MG63 (cell line): ENCODE measurements at regions not wholly inside any gene's neighbourhood (a gene's known extent, or its start where the extent isn't known, plus 50 kb on each side); places are given as distances from the start of the nearest gene placed in this dataset.

Experiments
- DNase-seq: peaks from one replicate; pipeline ENCODE4 v3.0.0-alpha.2; 2020
- H3K27me3 ChIP-seq: fragments of 250-450 bp; sonication (Bioruptor Pico); 2 replicates; pipeline ENCODE4 v1.5.1; 2020; ENCODE audit warnings: mild to moderate bottlenecking, moderate library complexity
- H3K36me3 ChIP-seq: fragments of 250-450 bp; sonication (Bioruptor Pico); 2 replicates; pipeline ENCODE4 v1.5.1; 2020; ENCODE audit warnings: mild to moderate bottlenecking, moderate library complexity
- H3K4me3 ChIP-seq: fragments of 250-450 bp; sonication (Bioruptor Pico); 2 replicates; pipeline ENCODE4 v1.5.1; 2020; ENCODE audit warnings: mild to moderate bottlenecking, moderate library complexity
- H3K9me3 ChIP-seq: fragments of 250-450 bp; sonication (Bioruptor Pico); 2 replicates; pipeline ENCODE4 v1.5.1; 2020; ENCODE audit warnings: mild to moderate bottlenecking, moderate library complexity

- H3K9me3 ChIP-seq = no peaks in the 10 kb centered on the region
- H3K36me3 ChIP-seq = no peaks in the 10 kb centered on the region
- DNase-seq = no peak
- H3K27me3 ChIP-seq = no peaks in the 10 kb centered on the region
- no peak overlapping the region for H3K4me3 ChIP-seq
Measured at GRCh38 chr6:74768120-74768519, 437.7 kb downstream of the COL12A1 start.

DNA sequence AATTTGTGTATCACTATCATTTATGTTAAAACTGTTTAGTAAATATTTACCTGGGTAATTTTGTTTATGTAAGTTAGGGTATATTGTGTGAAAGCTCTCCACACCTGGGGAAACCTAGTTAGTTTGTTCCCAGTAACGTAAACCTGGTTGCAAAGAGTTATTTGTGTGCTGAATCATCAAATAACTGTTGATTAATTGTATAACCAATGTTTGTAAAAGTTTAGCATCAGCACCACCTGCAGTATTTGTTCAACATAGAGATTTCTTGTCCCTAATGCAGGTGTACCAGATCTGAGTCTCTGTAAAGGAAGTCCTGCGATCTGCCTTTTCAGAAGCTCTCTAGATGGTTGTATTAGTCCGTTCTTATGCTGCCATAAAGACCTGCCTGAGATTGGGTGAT is 440.4 kb downstream of the COL12A1 start:
- no peaks in the 10 kb centered on the region for H3K36me3 ChIP-seq
- no peak for DNase-seq
- H3K9me3 ChIP-seq = no peaks in the 10 kb centered on the region
- no peak overlapping the region for H3K4me3 ChIP-seq
- H3K27me3 ChIP-seq = no peaks in the 10 kb centered on the region

DNA sequence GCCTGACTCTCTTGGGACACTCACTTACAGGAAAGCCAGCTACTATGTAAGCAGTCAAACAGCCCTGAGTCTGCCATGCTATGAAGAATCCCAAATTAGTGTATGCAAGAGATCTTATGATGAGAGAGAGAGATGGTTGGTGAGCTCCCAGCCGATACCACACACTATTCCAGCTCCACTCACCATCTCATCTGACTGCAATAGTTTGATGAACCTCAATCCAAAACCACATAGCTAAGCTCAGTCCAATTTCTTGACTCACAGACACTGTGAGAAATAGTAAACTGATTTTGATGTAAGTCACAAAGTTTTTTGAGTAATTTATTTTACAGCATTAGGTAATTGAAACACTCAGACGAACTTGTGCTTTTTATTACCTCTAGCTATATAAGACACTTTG is 441.4 kb downstream of the COL12A1 start:
- Histone ChIP-seq H3K27me3 (no peaks in the 10 kb centered on the region), H3K4me3 (no peak overlapping the region), H3K9me3 (no peaks in the 10 kb centered on the region), H3K36me3 (no peaks in the 10 kb centered on the region)
- no peak for DNase-seq

- Histone ChIP-seq H3K27me3 (no peaks in the 10 kb centered on the region), H3K4me3 (no peak overlapping the region), H3K36me3 (no peaks in the 10 kb centered on the region), H3K9me3 (no peaks in the 10 kb centered on the region)
- DNase-seq = no peak
Measured at GRCh38 chr6:74762841-74763240, 443.0 kb downstream of the COL12A1 start.

DNA sequence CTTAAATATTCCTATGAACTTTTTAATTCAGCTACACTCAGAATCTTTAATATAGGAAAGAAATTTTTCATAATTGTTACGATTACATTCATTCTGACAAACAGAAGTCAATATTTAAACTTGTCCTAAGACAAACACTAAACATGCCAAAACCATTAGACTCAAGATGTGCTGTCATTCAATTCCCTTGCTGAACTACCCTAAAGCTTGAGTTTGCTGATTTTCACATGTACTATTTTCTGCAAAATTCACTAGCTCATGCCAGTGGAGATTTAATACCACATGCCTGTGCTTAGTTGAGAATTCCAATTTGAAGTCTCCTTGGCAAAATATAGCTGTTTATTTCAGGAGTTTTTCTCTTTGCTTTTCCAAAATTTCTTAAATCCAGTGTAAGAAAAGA is 448.0 kb downstream of the COL12A1 start:
- no peak for DNase-seq
- H3K9me3 ChIP-seq = no peaks in the 10 kb centered on the region
- no peak overlapping the region for H3K4me3 ChIP-seq
- no peaks in the 10 kb centered on the region for H3K36me3 ChIP-seq
- no peaks in the 10 kb centered on the region for H3K27me3 ChIP-seq

DNA sequence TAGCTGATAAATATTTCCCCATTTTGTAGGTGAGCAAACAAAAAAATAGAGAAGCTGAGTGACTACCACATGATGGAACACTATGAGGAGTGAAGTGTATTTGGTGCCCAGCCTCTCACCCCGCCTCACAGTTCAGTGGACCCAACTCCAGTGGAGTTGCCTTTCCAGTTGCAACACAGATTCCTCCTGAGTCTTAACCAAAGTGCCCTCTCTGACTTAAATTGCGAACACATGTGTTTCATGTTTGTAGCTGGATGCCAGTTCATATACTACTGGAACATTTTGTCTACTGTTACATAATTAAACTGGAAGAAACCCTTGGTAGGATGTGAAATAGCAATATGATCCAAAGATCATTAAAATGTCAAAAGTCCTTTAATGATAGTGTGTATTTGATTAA is 448.9 kb downstream of the COL12A1 start:
- no peak for DNase-seq
- Histone ChIP-seq H3K9me3 (no peaks in the 10 kb centered on the region), H3K27me3 (no peaks in the 10 kb centered on the region), H3K36me3 (no peaks in the 10 kb centered on the region), H3K4me3 (no peak overlapping the region)

GRCh38 chr6:74755778-74756177 is 450.1 kb downstream of the COL12A1 start:
- H3K4me3 ChIP-seq = no peak overlapping the region
- H3K27me3 ChIP-seq = no peaks in the 10 kb centered on the region
- no peak for DNase-seq
- no peaks in the 10 kb centered on the region for H3K36me3 ChIP-seq
- H3K9me3 ChIP-seq = no peaks in the 10 kb centered on the region

DNA sequence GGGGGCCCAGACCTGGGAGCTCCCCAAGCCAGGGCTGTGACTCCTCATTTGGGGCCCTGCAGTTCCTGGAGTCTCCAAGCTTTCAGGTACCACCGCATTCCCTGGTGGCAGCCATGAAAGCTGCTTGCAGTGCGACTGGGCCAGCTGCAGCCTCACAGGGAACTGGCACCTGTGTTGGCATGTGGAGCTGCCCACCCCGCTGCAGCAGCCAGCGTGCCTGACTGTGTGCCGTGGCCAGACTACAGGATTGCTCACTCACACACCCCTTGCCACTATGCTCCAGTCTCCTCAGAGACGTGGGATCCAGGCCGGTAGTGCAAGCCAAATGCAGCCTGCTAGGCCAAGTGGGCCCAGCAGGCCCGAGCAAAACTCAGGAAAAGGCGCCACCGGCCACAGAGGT is 450.7 kb downstream of the COL12A1 start:
- H3K9me3 ChIP-seq = no peaks in the 10 kb centered on the region
- no peak overlapping the region for H3K4me3 ChIP-seq
- no peak for DNase-seq
- no peaks in the 10 kb centered on the region for H3K36me3 ChIP-seq
- no peaks in the 10 kb centered on the region for H3K27me3 ChIP-seq

- no peaks in the 10 kb centered on the region for H3K36me3 ChIP-seq
- no peak for DNase-seq
- no peaks in the 10 kb centered on the region for H3K9me3 ChIP-seq
- H3K4me3 ChIP-seq = no peak overlapping the region
- H3K27me3 ChIP-seq = no peaks in the 10 kb centered on the region
Measured at GRCh38 chr6:74753883-74754600, 451.8 kb downstream of the COL12A1 start.

DNA sequence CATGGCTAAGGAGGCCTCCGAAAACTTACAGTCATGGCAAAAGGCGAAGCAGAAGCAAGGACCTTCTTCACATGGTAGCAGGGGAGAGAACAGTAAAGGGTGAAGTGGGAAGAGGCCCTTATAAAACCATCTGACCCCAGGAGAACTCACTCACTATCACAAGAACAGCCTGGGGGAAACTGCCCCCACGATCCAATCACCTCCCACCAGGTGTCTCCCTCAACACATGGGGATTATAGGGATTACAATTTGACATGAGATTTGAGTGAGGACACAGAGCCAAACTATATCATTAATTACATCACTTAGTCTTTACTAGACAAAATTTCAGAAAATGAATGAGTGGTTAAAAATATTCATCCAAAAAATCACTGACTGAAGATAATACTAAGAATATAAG is 453.6 kb downstream of the COL12A1 start:
- Histone ChIP-seq H3K4me3 (no peak overlapping the region), H3K27me3 (no peaks in the 10 kb centered on the region)

GRCh38 chr6:74750826-74751225 is 455.0 kb downstream of the COL12A1 start:
- Histone ChIP-seq H3K9me3 (no peaks in the 10 kb centered on the region), H3K27me3 (no peaks in the 10 kb centered on the region), H3K4me3 (no peak overlapping the region), H3K36me3 (no peaks in the 10 kb centered on the region)
- no peak for DNase-seq

More for the DNA sequence above, 453.6 kb downstream of the COL12A1 start:
- no peak for DNase-seq
- Histone ChIP-seq H3K36me3 (no peaks in the 10 kb centered on the region), H3K9me3 (no peaks in the 10 kb centered on the region)

GRCh38 chr6:74749211-74750147 is 456.4 kb downstream of the COL12A1 start:
- no peak for DNase-seq
- H3K4me3 ChIP-seq = no peak overlapping the region
- H3K27me3 ChIP-seq = no peaks in the 10 kb centered on the region
- no peaks in the 10 kb centered on the region for H3K36me3 ChIP-seq
- no peaks in the 10 kb centered on the region for H3K9me3 ChIP-seq

- Histone ChIP-seq H3K36me3 (no peaks in the 10 kb centered on the region), H3K4me3 (no peak overlapping the region), H3K9me3 (no peaks in the 10 kb centered on the region), H3K27me3 (no peaks in the 10 kb centered on the region)
- no peak for DNase-seq
Measured at GRCh38 chr6:74745670-74746069, 460.2 kb downstream of the COL12A1 start.

GRCh38 chr6:74742793-74743508 is 462.9 kb downstream of the COL12A1 start:
- Histone ChIP-seq H3K36me3 (no peaks in the 10 kb centered on the region), H3K9me3 (no peaks in the 10 kb centered on the region), H3K27me3 (no peaks in the 10 kb centered on the region), H3K4me3 (no peak overlapping the region)
- DNase-seq = no peak

DNA sequence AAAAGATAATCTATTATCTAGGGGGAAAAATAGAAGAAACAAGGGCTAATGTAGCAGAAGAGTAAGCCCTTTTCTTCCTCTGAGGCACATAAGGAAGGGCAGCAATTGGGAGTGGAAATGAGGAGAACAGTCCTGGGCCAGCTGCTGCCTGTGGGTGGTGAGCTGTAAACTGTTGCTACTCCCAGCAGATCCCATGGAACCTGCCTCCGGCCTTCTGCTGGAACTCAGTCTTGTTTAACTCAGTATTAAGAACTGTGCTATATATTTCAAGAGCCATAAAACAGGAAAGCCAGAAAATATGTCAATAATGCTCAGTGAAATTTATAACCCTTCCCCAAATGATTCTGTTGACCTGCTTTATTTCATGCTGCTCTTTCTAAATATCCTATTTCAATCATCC is 464.2 kb downstream of the COL12A1 start:
- no peaks in the 10 kb centered on the region for H3K9me3 ChIP-seq
- H3K4me3 ChIP-seq = no peak overlapping the region
- DNase-seq = peak; percentile 1
- H3K27me3 ChIP-seq = no peaks in the 10 kb centered on the region
- H3K36me3 ChIP-seq = no peaks in the 10 kb centered on the region

DNA sequence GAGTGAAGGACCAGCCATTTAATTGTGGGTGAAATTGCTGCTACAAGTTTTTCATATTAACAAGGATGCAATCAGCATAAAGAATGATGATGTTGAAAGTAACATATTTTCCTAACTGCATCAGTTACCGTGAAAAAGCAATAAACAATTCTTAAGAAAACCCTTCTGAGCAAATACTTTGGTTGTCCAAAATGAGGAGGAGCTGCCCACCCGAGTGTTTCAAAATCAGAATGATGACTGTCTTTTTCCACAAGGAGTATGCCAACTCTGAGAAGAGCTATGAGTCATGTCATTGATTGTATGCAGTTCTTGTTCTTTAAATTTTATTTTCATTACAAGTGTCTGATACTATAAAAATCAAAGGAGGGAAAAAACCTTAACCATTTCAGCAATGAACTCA is 470.5 kb downstream of the COL12A1 start:
- DNase-seq = peak; percentile 52
- Histone ChIP-seq H3K4me3 (no peak overlapping the region), H3K27me3 (no peaks in the 10 kb centered on the region), H3K9me3 (no peaks in the 10 kb centered on the region), H3K36me3 (no peaks in the 10 kb centered on the region)

DNA sequence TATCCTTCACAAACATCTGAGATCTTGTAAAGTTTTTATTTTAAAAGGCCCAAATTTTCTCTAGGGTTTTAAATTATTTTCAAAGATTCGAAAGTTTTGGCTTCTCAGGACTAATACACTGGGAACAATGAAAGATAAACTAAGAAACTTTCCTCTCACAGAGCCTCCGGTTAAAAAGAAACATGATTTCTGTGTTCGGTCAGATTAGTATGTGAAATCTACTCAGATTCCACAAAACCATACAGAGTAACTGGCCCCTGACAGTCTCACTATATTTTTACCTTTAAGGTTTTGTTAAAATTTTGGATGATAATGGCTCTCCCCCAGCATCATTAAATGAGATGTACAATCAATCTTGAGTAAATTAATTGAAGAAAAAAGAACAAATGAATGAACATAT is 471.0 kb downstream of the COL12A1 start:
- no peaks in the 10 kb centered on the region for H3K27me3 ChIP-seq
- no peak for DNase-seq
- no peak overlapping the region for H3K4me3 ChIP-seq
- H3K36me3 ChIP-seq = no peaks in the 10 kb centered on the region
- H3K9me3 ChIP-seq = no peaks in the 10 kb centered on the region
